ENCODE measurements at regions not wholly inside any gene's neighbourhood (a gene's known extent, or its start where the extent isn't known, plus 50 kb on each side); places are given as distances from the start of the nearest gene placed in this dataset.
"Not testable (repeated sequence)": the region's sequence is repeated elsewhere in the genome, so short reads cannot be mapped to it uniquely, and the experiment has no call there.

DNA sequence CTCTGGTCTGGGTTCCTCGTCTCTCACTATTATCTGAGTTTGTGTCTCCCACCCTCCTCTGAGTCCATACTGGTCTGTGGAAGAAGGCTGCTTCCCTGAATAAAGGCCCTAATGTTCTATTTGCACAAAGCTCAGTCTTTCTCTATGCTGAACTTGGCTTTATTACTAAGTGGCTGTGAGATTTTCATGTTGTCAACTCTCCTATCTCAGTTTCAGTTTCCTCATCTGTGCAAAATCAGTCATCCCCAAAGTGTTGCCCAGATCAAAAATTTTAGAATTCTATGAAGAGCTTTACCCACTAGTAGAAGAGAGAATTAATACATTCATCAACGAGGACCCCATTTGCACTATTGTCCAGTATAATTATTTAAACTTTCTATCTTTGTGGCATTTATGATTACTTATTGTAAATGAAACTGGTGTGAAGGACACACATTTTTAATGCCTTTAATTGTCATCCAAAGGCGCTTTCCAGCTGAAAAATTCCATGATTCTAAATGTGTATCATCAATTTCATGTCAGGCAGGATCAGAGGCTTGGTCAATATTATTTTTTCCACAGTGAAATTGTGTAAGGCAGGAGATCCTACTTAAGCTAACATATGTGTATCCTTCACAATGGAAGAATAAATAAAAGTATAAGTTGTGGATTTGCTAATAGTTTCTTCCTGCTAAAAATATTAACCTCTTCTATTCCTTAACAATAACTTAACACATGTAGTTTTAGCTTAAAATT is 79.1 kb upstream of the EEA1 start:
- intact Hi-C loops (cut with DNase I; ENCODE audit: low total_unique reads), result no loop called here
- H3K36me3 ChIP-seq, result no peaks in the 10 kb centered on the region
- H3K4me1 ChIP-seq, result no peaks in the 10 kb centered on the region
- no peaks in the 10 kb centered on the region for H3K9me3 ChIP-seq
- H3K27ac ChIP-seq, result no peak overlapping the region
- no peak for TF ChIP-seq POLR2A (IDR thresholded peaks at IDR 0.05)
- no peak for TF ChIP-seq POLR2AphosphoS5 (IDR thresholded peaks at IDR 0.05)
- no peak for TF ChIP-seq CTCF (IDR thresholded peaks at IDR 0.05 in 8 of 11, conservative IDR thresholded peaks at IDR 0.05 in 3 of 11)
- no peak for DNase-seq
- H3K27me3 ChIP-seq (replicated peaks in 1 of 7), result no peaks in the 10 kb centered on the region
- WGBS, 5 donors, result 73 to 87% (median 80%) methylated on average over 3 of the region's 3 CpGs
- no peak overlapping the region for H3K4me3 ChIP-seq

DNA sequence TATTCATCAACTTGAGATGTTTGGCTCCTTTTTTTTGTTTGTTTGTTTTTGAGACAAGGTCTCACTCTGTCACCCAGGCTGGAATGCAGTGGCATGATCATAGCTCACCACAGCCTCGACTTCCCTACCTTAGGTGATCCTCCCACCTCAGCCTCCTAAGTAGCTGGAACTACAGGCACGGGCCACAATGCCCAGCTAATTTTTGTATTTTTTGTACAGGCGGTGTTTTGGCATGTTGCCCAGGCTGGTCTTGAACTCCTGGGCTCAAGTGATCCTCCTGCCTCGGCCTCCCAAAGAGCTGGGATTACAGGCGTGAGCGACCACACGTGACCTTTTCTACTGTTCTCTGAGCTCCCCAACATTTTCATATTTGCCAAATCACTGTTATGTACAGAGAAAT is 79.8 kb upstream of the EEA1 start:
- 86 to 93% (median 92%) methylated on average over 7 of the region's 7 CpGs for WGBS, 5 donors
- H3K27me3 ChIP-seq (replicated peaks in 1 of 7); H3K27ac ChIP-seq; DNase-seq; H3K4me1 ChIP-seq; H3K4me3 ChIP-seq; H3K9me3 ChIP-seq; H3K36me3 ChIP-seq; intact Hi-C loops (cut with DNase I; ENCODE audit: low total_unique reads): not testable (repeated sequence)

- WGBS, 5 donors, result 77 to 88% (median 84%) methylated on average over 3 of the region's 3 CpGs
- no peak for TF ChIP-seq POLR2AphosphoS5 (IDR thresholded peaks at IDR 0.05)
- TF ChIP-seq POLR2A (IDR thresholded peaks at IDR 0.05), result no peak
- TF ChIP-seq CTCF (IDR thresholded peaks at IDR 0.05 in 8 of 11, conservative IDR thresholded peaks at IDR 0.05 in 3 of 11), result no peak
- intact Hi-C loops (cut with DNase I; ENCODE audit: low total_unique reads), result no loop called here
Observed at GRCh38 chr12:93009533-93009932, 80.4 kb upstream of the EEA1 start.

DNA sequence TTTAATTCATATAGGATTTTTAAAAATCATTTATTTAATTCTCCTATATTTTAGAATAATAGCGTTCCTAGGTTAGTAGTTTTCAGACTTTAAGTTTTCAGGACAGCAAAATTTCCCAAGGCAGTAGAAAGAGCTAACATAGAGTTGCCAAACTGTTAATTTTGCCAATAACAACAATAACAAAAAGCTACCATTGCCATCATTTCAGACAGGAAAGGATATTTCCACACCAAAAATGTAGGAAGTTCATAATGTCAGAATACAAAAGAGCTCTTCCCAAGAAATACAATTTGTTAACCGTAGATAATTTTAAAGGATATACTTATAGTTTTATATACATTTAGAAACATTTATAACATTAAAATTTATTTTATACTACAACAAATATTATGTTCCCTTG is 81.4 kb upstream of the EEA1 start:
- TF ChIP-seq POLR2A (IDR thresholded peaks at IDR 0.05), result no peak
- TF ChIP-seq POLR2AphosphoS5 (IDR thresholded peaks at IDR 0.05), result no peak
- no peak for TF ChIP-seq CTCF (IDR thresholded peaks at IDR 0.05 in 8 of 11, conservative IDR thresholded peaks at IDR 0.05 in 3 of 11)
- H3K4me1 ChIP-seq, result no peaks in the 10 kb centered on the region

More at GRCh38 chr12:93009533-93009932, 80.4 kb upstream of the EEA1 start:
- H3K4me1 ChIP-seq, result no peaks in the 10 kb centered on the region
- no peaks in the 10 kb centered on the region for H3K27me3 ChIP-seq (replicated peaks in 1 of 7)
- H3K27ac ChIP-seq, result no peak overlapping the region
- H3K9me3 ChIP-seq, result no peaks in the 10 kb centered on the region
- H3K4me3 ChIP-seq, result no peak overlapping the region
- no peaks in the 10 kb centered on the region for H3K36me3 ChIP-seq
- DNase-seq, result no peak

More for the DNA sequence above, 81.4 kb upstream of the EEA1 start:
- Histone ChIP-seq H3K9me3 (no peaks in the 10 kb centered on the region), H3K4me3 (no peak overlapping the region), H3K27me3 (replicated peaks in 1 of 7) (no peaks in the 10 kb centered on the region), H3K27ac (no peak overlapping the region), H3K36me3 (no peaks in the 10 kb centered on the region)
- intact Hi-C loops (cut with DNase I; ENCODE audit: low total_unique reads), result no loop called here
- 86 to 94% (median 92%) methylated on average over 2 of the region's 2 CpGs for WGBS, 5 donors
- DNase-seq, result no peak

Measured in spleen (tissue), 11 donors.